Fibroblast of lung (primary cell): ENCODE measurements at regions not wholly inside any gene's neighbourhood (a gene's known extent, or its start where the extent isn't known, plus 50 kb on each side); places are given as distances from the start of the nearest gene placed in this dataset.

ENCODE experiments used
- EZH2 ChIP-seq: IDR thresholded peaks from 2 replicates; pipeline ENCODE4 v1.5.1; 2012; ENCODE audit warnings: low read length, control low read depth, mild to moderate bottlenecking; ENCODE audit errors: missing control alignments
- TF ChIP-seq, protein P1 (sequence below), 2 donors: IDR thresholded peaks in 1 of 2; conservative IDR thresholded peaks in 1 of 2; 1 replicate in 1 of 2; 2 replicates in 1 of 2; pipeline ENCODE4 v1.5.1; 2011 to 2012; ENCODE audit warnings: low read length in 2 of 2, control low read depth in 1 of 2, inconsistent platforms in 1 of 2, low read depth in 1 of 2, mild to moderate bottlenecking in 1 of 2

DNA sequence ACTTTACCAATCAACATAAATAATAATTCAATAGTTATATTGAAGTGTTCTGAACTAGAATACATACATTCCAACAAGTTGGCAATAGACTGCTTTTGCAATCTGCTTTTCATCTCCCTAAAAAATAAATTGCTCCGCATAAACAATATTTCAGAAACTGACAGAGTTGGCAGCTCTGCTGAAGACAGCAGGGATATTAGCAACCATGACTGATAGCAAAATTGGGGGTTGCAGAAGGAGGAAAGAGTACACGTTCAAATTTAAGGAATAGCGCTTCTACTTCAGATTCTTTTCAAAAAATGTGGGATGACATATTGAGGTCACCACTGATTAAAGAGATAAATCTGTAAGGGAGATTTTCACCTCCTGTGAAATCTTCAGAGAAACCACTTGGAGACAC lies 521.2 kb downstream of the DTWD2 start:
- TF ChIP-seq, protein P1, sequence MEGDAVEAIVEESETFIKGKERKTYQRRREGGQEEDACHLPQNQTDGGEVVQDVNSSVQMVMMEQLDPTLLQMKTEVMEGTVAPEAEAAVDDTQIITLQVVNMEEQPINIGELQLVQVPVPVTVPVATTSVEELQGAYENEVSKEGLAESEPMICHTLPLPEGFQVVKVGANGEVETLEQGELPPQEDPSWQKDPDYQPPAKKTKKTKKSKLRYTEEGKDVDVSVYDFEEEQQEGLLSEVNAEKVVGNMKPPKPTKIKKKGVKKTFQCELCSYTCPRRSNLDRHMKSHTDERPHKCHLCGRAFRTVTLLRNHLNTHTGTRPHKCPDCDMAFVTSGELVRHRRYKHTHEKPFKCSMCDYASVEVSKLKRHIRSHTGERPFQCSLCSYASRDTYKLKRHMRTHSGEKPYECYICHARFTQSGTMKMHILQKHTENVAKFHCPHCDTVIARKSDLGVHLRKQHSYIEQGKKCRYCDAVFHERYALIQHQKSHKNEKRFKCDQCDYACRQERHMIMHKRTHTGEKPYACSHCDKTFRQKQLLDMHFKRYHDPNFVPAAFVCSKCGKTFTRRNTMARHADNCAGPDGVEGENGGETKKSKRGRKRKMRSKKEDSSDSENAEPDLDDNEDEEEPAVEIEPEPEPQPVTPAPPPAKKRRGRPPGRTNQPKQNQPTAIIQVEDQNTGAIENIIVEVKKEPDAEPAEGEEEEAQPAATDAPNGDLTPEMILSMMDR (conservative IDR thresholded peaks at IDR 0.05 in 1 of 2, IDR thresholded peaks at IDR 0.05 in 1 of 2; ENCODE audit: low read depth in 1 of 2, low read length in 2 of 2): no peak
- no peak for TF ChIP-seq EZH2
